RCC 7860 (cell line): ENCODE measurements at regions not wholly inside any gene's neighbourhood (a gene's known extent, or its start where the extent isn't known, plus 50 kb on each side); places are given as distances from the start of the nearest gene placed in this dataset.

Source experiments
- DNase-seq: peaks from one replicate; pipeline ENCODE4 v3.0.0-alpha.2; 2015; ENCODE audit warnings: low spot score
- FAIRE-seq: peaks from 2 replicates; lab custom pipeline; 2012; peaks lifted over from hg19 to GRCh38; lab: Jason Lieb, UNC

- no peak for FAIRE-seq
- no peak for DNase-seq
These were observed 109.2 kb downstream of the AIPL1 start for GRCh38 chr17:6325741-6326140.

- DNase-seq (no peak), FAIRE-seq (no peak)
These were observed 109.9 kb downstream of the AIPL1 start for GRCh38 chr17:6325051-6325450.

GRCh38 chr17:6323626-6324356 lies 111.1 kb downstream of the AIPL1 start:
- FAIRE-seq (no peak), DNase-seq (no peak)

- DNase-seq (no peak), FAIRE-seq (no peak)
These were observed 112.6 kb downstream of the AIPL1 start for GRCh38 chr17:6322316-6322715.

GRCh38 chr17:6314311-6314710 lies 120.6 kb downstream of the AIPL1 start:
- FAIRE-seq (no peak), DNase-seq (no peak)

GRCh38 chr17:6313835-6314234 lies 121.1 kb downstream of the AIPL1 start:
- DNase-seq (no peak), FAIRE-seq (no peak)

- no peak for DNase-seq
- FAIRE-seq, result no peak
These were observed 128.1 kb downstream of the AIPL1 start for GRCh38 chr17:6306820-6307219.

- DNase-seq (no peak), FAIRE-seq (no peak)
These were observed 129.1 kb downstream of the AIPL1 start for GRCh38 chr17:6305613-6306360.

GRCh38 chr17:6304894-6305612 lies 129.9 kb downstream of the AIPL1 start:
- DNase-seq, result no peak
- FAIRE-seq, result no peak

GRCh38 chr17:6303664-6304063 lies 131.3 kb downstream of the AIPL1 start:
- FAIRE-seq (no peak), DNase-seq (no peak)

GRCh38 chr17:6299275-6299674 lies 135.6 kb downstream of the AIPL1 start:
- no peak for DNase-seq
- no peak for FAIRE-seq

- FAIRE-seq (no peak), DNase-seq (no peak)
These were observed 137.0 kb downstream of the AIPL1 start for GRCh38 chr17:6297960-6298359.

- FAIRE-seq (no peak), DNase-seq (no peak)
These were observed 137.8 kb downstream of the AIPL1 start for GRCh38 chr17:6297119-6297518.

GRCh38 chr17:6290488-6291196 lies 144.3 kb downstream of the AIPL1 start:
- DNase-seq, result no peak
- FAIRE-seq, result no peak

- FAIRE-seq, result no peak
- no peak for DNase-seq
These were observed 148.7 kb downstream of the AIPL1 start for GRCh38 chr17:6286233-6286632.

GRCh38 chr17:6285486-6285885 lies 149.4 kb downstream of the AIPL1 start:
- FAIRE-seq (no peak), DNase-seq (no peak)

- FAIRE-seq (no peak), DNase-seq (peak; percentile 30)
These were observed 155.3 kb downstream of the AIPL1 start for GRCh38 chr17:6279659-6280058.

- FAIRE-seq (no peak), DNase-seq (no peak)
These were observed 156.5 kb downstream of the AIPL1 start for GRCh38 chr17:6278376-6278775.

- DNase-seq (no peak), FAIRE-seq (no peak)
These were observed 158.2 kb downstream of the AIPL1 start for GRCh38 chr17:6276711-6277110.

- DNase-seq (no peak), FAIRE-seq (no peak)
These were observed 160.6 kb downstream of the AIPL1 start for GRCh38 chr17:6274310-6274709.

- FAIRE-seq (no peak), DNase-seq (no peak)
These were observed 165.4 kb downstream of the AIPL1 start for GRCh38 chr17:6269478-6269877.
